ENCODE measurements at regions not wholly inside any gene's neighbourhood (a gene's known extent, or its start where the extent isn't known, plus 50 kb on each side); places are given as distances from the start of the nearest gene placed in this dataset.

- TF ChIP-seq, protein P1, sequence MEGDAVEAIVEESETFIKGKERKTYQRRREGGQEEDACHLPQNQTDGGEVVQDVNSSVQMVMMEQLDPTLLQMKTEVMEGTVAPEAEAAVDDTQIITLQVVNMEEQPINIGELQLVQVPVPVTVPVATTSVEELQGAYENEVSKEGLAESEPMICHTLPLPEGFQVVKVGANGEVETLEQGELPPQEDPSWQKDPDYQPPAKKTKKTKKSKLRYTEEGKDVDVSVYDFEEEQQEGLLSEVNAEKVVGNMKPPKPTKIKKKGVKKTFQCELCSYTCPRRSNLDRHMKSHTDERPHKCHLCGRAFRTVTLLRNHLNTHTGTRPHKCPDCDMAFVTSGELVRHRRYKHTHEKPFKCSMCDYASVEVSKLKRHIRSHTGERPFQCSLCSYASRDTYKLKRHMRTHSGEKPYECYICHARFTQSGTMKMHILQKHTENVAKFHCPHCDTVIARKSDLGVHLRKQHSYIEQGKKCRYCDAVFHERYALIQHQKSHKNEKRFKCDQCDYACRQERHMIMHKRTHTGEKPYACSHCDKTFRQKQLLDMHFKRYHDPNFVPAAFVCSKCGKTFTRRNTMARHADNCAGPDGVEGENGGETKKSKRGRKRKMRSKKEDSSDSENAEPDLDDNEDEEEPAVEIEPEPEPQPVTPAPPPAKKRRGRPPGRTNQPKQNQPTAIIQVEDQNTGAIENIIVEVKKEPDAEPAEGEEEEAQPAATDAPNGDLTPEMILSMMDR (IDR thresholded peaks at IDR 0.05; ENCODE audit: low read length), result no peak
- no peak for TF ChIP-seq EZH2phosphoT487 (IDR thresholded peaks at IDR 0.05; ENCODE audit: low read length)
- no peak for TF ChIP-seq EZH2 (optimal IDR thresholded peaks at IDR 0.05; ENCODE audit: low read depth, low read length)
These were observed 832.0 kb downstream of the GALC start for GRCh38 chr14:87160989-87161388.
